EH (cell line): ENCODE measurements at regions not wholly inside any gene's neighbourhood (a gene's known extent, or its start where the extent isn't known, plus 50 kb on each side); places are given as distances from the start of the nearest gene placed in this dataset.
"Not testable (repeated sequence)": the region's sequence is repeated elsewhere in the genome, so short reads cannot be mapped to it uniquely, and the experiment has no call there.

Source experiments
- DNase-seq: peaks from one replicate; pipeline ENCODE4 v3.0.0-alpha.2; 2015; ENCODE audit warnings: low read depth

- DNase-seq, result no peak
Measured at GRCh38 chr6:169859978-169860703, 108.7 kb downstream of the ERMARD start.

DNA sequence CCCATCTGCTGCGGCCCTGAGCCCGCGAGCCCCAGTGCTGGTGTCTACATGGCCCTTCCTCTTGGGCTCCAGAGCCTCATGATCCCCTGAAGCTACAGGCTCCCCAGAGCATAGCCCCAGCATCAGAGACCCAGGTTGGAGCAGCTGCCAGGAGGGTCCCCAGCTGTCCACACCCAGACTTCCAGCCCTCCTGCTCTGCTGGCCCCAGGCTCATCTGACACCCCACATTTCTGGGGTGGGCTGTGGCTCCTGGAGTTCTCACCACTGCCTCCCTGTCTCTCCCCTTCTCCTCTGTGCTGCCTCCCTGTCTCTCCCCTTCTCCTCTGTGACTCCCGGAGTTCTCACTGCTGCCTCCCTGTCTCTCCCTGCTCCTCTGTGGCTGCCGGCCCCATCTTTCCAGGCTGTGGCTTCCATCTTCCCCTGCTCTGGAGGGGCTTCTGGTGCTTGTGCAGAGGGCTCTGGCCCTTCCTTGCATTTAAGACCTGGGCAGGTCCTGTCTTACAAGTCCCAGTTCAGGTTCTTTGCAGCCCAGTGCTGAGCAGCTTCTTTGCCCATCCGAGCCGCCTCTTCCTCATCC, 108.1 kb downstream of the ERMARD start:
- DNase-seq, result no peak

DNA sequence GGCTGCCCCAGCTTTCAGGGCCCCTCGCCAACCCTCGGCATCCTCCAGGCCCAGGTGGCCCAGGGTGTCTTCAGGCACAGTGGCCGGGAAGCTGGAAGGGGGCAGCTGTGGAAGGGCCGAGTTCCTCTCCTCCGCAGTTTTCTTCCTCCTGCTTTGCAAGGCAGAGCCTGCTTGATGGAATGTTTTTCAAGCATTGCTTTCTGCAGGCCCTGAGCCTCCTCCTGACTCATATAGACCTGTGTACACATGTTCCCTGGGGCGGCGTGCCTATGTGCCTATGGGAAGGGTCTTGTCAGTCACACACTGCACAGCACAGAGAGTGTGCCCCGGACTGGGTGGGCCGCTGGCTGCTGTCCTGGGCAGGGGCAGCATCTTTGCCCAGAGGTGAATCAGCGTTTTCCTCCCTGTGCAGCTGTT, 107.5 kb downstream of the ERMARD start:
- no peak for DNase-seq

GRCh38 chr6:169858293-169858934, 107.0 kb downstream of the ERMARD start:
- DNase-seq, result no peak

DNA sequence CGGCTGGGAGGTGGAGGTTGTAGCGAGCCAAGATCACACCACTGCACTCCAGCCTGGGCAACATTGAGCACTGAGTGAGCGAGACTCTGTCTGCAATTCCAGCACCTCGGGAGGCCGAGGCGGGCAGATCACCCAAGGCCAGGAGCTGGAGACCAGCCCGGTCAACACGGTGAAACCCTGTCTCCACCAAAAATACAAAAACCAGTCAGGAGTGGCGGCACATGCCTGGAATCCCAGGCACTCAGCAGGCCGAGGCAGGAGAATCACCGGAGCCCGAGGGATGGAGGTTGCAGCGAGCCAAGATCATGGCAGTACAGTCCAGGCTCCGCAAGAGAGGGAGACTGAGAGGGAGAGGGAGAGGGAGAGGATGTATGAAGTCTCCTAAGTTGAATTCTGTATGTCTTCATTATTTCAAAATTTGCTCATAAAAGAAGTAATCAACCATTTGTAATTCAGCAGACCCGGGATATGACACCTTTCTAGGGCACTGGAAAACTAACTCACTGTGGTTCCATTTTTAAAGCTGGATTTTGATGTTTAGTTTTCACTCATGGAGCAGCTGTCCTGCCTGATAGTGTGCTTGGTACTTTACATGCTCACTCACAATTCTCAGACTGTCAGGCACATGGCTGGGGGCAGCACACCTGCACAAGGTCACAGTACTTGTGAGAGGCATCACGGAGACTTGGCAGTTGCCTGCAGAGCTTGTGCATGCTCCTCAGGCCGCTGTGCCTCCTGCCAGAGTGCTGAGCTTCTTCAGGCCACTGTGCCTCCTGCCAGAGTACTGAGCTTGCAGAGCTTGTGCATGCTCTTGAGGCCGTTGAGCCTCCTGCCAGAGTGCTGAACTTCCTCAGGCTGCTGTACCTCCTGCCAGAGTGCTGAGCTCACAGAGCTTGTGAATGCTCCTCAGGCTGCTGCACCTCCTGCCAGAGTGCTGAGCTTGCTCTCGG, 106.2 kb downstream of the ERMARD start:
- DNase-seq, result no peak

DNA sequence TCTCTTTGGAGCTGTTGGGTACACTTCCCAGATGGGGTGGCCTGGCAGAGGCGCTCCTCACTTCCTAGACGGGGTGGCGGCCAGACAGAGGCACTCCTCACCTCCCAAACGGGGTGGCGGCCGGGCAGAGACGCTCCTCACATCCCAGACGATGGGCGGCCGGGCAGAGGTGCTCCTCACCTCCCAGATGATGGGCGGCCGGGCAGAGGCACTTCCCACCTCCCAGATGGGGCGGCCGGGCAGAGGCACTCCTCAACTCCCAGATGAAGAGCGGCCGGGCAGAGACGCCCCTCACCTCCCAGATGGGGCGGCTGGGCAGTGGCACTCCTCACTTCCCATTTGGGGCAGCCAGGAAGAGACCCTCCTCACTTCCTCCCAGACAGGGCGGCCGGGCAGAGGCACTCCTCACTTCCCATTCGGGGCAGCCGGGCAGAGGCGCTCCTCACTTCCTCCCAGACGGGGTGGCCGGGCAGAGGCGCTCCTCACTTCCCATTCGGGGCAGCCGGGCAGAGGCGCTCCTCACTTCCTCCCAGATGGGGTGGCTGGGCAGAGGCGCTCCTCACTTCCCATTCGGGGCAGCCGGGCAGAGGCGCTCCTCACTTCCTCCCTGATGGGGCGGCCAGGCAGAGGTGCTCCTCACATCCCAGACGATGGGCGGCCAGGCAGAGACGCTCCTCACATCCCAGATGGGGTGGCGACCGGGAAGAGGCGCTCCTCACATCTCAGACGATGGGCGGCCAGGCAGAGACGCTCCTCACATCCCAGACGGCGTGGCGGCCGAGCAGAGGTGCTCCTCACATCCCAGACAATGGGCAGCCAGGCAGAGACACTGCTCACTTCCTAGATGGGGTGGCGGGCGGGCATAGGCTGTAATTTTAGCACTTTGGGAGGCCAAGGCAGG, 105.3 kb downstream of the ERMARD start:
- DNase-seq, result not testable (repeated sequence)

GRCh38 chr6:169854813-169855212, 103.4 kb downstream of the ERMARD start:
- DNase-seq, result no peak

DNA sequence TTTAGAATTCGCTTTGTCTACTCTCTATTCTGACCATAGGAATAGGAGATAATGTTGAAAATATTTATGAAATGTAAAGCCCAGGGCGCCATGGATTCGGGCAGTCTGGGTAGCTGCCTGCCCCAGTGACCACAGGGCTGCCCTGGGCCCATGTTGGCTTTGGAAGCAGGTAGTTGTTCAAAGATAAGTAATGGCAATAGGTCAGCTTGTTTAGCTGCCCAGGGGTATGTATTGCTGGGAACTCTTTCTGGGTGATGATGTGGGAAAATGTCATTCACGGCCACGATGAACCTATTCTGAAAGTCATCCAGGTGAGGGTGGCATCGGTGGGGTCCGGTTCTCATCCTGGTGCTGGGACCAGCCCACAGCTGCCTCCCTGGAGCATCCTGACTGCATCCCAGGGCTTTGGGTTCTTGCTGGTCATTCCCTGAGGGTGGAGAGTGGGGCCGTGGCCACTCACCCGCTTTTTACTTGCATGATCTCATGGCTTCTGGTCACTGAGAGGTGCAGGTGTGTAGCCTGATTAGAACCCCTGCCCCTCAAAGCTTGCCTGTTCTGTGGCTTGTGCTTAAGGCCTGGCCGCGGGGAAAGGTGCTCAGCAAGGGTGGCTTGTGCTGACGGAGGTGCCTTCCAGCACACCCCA, 102.8 kb downstream of the ERMARD start:
- no peak for DNase-seq

DNA sequence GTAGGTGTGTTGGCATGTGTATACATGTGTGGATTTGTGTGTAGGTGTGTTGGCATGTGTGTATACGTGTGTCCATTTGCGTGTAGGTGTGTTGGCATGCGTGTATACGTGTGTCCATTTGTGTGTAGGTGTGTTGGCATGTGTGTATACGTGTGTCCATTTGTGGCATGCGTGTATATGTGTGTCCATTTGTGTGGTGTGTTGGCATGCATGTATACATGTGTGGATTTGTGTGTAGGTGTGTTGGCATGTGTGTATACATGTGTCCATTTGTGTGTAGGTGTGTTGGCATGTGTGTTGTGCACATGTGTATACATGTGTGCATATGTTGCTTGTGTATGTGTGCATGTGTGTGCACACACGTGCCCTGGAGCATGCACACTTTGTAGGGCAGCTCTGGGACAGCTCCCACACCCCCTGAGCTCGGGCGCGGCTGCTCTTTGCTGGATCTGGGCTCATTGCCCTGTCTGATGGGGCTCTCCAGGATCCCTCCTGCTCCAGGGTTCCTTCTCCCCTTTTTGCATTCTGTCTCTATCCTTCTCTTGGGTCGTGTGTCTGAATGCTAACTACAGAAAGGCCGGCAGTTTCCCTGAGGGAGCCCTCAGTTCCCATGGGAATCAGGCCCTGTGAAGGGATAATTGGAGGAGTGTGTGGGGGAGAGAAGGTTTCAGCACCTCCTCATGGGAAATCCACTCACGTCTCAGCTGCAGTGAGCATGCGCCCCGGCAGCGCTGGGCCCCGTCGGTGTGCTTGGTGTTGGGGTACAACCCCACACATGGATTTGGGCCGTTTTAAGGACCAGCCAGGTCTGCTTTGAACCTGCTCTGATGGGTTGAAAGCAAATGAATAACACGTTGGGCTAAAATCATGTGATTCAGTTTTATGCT, 102.0 kb downstream of the ERMARD start:
- DNase-seq, result no peak

- no peak for DNase-seq
Measured at GRCh38 chr6:169852504-169853195, 101.2 kb downstream of the ERMARD start.

DNA sequence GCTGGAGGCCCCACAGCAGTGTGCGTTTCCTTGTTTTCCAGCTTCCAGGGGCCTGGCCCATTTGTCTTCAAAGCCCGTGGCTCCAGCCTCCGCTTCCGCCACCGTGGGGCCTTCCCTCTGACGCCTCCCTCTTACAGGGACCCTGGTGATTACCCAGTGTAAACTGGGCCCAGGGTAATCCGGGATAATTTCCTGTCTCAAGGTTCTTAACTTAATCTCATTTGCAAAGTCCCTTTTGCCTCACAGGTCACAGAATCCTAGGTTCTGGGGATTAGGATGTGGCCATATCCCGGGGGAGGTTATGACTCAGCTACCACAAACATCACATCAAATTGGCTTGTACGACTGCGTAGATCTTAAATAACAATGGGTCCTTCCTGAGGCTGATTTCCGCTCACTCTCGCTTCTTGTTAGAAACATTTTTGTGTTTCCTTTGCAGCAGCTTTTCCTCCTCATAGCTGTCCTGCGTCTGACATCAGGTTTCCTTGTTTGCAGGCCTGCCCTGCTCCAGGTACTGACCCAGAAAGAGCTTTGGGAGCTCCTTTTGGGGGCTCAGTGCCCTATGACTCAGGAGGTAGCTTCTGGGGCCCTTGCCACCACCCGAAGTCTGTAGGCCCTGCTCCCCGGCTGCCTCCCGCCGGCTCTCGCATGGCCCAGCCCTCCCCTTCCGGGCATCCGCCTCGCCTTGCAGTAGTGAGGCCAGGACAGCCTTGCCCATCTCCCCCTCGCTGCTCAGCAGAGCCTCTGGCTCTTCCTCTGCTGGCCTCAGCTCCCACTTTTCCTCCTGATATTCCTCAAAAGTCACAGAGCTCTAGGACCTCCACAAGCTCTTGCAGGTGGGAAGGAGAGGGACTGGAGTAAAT, 100.5 kb downstream of the ERMARD start:
- peak; percentile 2 for DNase-seq

DNA sequence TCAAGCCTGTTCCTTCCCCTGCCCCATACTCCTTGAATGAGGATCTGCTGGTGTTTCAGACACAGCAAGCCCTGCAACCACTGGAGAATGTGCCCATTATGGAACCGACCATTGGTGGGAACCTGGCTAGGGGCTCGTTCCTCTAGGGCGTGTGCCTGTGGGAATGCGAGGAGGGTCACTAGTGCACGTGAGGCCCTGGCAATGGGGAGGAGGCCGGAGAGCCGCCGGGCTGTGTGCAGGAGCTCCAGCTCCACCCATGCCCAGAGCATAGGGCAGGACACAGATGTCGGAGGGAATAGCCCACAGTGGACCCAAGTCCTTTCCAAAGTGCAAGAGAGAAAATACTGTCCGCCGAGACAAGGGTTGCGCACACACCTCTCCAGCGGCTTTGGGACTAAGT, 99.3 kb downstream of the ERMARD start:
- no peak for DNase-seq

- no peak for DNase-seq
Measured at GRCh38 chr6:169850154-169850553, 98.7 kb downstream of the ERMARD start.

GRCh38 chr6:169849396-169849795, 98.0 kb downstream of the ERMARD start:
- DNase-seq, result no peak

GRCh38 chr6:169848946-169849345, 97.5 kb downstream of the ERMARD start:
- no peak for DNase-seq

- DNase-seq, result no peak
Measured at GRCh38 chr6:169847901-169848311, 96.5 kb downstream of the ERMARD start.

- DNase-seq, result no peak
Measured at GRCh38 chr6:169847141-169847674, 95.8 kb downstream of the ERMARD start.
